GM13977 (cell line): ENCODE measurements at regions not wholly inside any gene's neighbourhood (a gene's known extent, or its start where the extent isn't known, plus 50 kb on each side); places are given as distances from the start of the nearest gene placed in this dataset.
A peak's percentile ranks its signal among the peaks of the same experiment; 100 is the strongest.

Source experiments
- DNase-seq: peaks from one replicate; pipeline ENCODE4 v3.0.0; 2012; ENCODE audit warnings: low spot score
- CTCF ChIP-seq: IDR thresholded peaks from 2 replicates; pipeline ENCODE4 v1.5.1; 2012; ENCODE audit warnings: mild to moderate bottlenecking, control low read depth; ENCODE audit not compliant: insufficient read depth; ENCODE audit errors: extremely low read depth, missing control alignments
- in situ Hi-C: fragments of 300-500 bp; cut with MboI; formaldehyde crosslinking; loops from one replicate; pipeline ENCODE4 v1.12.0; 2022; ENCODE audit warnings: low sequenced_read_pairs, low pct_unique_long_range_greater_than_20kb, mixed read lengths, inconsistent platforms; ENCODE audit not compliant: unreplicated experiment

- no peak for DNase-seq
- TF ChIP-seq CTCF = no peak
- in situ Hi-C loops = no loop called here
Measured at GRCh38 chr5:6321078-6321477, 57.3 kb downstream of the MED10 start.

- in situ Hi-C loops = no loop called here
- peak; percentile 3 for DNase-seq
- no peak for TF ChIP-seq CTCF
Measured at GRCh38 chr5:6319116-6319515, 59.2 kb downstream of the MED10 start.

GRCh38 chr5:6317116-6317798, 61.1 kb downstream of the MED10 start:
- no peak for DNase-seq
- TF ChIP-seq CTCF = no peak
- in situ Hi-C loops = no loop called here

GRCh38 chr5:6315580-6315979, 62.8 kb downstream of the MED10 start:
- in situ Hi-C loops = no loop called here
- no peak for DNase-seq
- TF ChIP-seq CTCF = no peak

- no peak for DNase-seq
- TF ChIP-seq CTCF = no peak
- in situ Hi-C loops = no loop called here
Measured at GRCh38 chr5:6311568-6312501, 66.5 kb downstream of the MED10 start.

GRCh38 chr5:6309949-6310348, 68.4 kb downstream of the MED10 start:
- TF ChIP-seq CTCF = no peak
- in situ Hi-C loops = no loop called here
- no peak for DNase-seq
